ENCODE measurements at regions not wholly inside any gene's neighbourhood (a gene's known extent, or its start where the extent isn't known, plus 50 kb on each side); places are given as distances from the start of the nearest gene placed in this dataset.
"Not testable (repeated sequence)": the region's sequence is repeated elsewhere in the genome, so short reads cannot be mapped to it uniquely, and the experiment has no call there.

DNA sequence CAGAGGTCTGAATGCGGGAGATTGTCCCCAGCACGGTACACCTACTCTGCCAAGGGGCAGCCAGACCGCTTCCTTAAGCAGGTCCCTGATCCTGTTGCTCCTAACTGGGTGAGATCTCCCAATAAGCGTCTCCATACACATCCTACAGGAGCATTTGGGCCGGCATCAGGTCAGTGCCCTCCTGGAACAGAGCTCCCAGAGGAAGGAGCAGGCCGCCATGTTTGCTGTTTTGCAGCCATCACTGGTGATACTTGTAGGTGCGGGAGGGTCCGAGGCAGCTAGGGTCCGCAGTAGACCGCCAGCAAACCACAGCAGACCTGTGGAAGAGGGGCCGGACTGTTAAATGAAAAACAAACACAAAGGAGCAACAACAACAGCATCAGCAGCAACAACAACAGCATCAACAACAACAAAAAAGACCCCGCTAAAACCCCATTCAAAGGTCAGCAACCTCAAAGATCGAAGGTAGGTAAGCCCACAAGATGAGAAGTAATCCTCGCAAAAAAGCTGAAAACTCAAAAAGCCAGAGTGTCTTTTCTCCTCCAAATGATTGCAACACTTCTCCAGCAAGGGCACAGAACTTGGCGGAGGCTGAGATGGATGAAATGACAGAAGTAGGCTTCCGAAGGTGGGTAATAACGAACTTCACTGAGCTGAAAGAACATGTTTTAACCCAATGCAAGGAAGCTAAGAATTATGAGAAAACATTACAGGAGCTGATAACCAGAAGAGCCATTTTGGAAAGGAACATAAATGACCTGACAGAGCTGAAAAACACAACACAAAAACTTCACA, 79.0 kb upstream of the CDH7 start:
- DNase-seq, result no peak
- H3K4me3 ChIP-seq, result no peak overlapping the region
- TF ChIP-seq, protein P1, sequence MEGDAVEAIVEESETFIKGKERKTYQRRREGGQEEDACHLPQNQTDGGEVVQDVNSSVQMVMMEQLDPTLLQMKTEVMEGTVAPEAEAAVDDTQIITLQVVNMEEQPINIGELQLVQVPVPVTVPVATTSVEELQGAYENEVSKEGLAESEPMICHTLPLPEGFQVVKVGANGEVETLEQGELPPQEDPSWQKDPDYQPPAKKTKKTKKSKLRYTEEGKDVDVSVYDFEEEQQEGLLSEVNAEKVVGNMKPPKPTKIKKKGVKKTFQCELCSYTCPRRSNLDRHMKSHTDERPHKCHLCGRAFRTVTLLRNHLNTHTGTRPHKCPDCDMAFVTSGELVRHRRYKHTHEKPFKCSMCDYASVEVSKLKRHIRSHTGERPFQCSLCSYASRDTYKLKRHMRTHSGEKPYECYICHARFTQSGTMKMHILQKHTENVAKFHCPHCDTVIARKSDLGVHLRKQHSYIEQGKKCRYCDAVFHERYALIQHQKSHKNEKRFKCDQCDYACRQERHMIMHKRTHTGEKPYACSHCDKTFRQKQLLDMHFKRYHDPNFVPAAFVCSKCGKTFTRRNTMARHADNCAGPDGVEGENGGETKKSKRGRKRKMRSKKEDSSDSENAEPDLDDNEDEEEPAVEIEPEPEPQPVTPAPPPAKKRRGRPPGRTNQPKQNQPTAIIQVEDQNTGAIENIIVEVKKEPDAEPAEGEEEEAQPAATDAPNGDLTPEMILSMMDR (IDR thresholded peaks at IDR 0.05), result no peak
- H3K9me3 ChIP-seq, result peaks cover 0 to 3% (median 0%) of the 10 kb centered on the region in 4 donors
- WGBS, 2 donors, result 87 to 91% methylated on average over 17 of the region's 17 CpGs
- no peaks in the 10 kb centered on the region for H3K27me3 ChIP-seq
- intact Hi-C loops (cut with DNase I), result no loop called here
- no peak overlapping the region for H3K27ac ChIP-seq
- H3K4me1 ChIP-seq, result no peaks in the 10 kb centered on the region
- no peaks in the 10 kb centered on the region for H3K36me3 ChIP-seq

DNA sequence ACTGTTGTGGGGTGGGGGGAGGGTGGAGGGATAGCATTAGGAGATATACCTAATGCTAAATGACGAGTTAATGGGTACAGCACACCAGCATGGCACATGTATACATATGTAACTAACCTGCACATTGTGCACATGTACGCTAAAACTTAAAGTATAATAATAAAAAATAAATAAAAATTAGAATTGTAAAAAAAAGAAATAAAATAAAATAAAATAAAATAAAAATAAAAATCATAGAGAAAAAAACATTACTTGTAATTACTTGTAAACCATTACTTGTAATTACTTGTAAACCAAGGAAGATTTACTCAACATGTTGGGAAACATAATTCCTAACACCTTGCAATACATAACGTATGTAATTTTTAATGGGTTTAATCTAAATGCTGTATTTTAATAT, 80.7 kb upstream of the CDH7 start:
- H3K27me3 ChIP-seq; DNase-seq; H3K4me1 ChIP-seq; H3K9me3 ChIP-seq; H3K36me3 ChIP-seq; intact Hi-C loops (cut with DNase I); H3K4me3 ChIP-seq; H3K27ac ChIP-seq: not testable (repeated sequence)
- 80 to 81% methylated on average over 3 of the region's 3 CpGs for WGBS, 2 donors

DNA sequence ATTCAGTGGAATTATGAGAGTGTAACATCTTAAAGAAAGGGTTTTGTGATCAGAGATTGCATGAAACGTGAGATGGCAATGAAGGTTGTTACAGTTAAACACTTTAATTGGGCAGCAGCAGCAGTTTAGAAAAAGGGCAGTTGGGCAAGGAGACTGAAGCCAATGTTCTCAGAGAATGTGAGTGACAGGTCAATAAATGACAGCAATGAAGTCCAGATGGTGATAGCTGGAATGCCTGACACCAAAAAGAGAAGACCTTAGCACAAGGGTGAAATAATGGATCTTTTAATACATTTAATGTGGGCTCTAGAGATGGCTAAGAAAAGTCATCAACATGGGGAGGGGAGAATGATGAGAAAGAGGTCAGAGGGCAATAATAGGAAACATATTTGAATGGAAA, 89.4 kb upstream of the CDH7 start:
- no peaks in the 10 kb centered on the region for H3K4me1 ChIP-seq
- 3 to 53% methylated on average over 1 of the region's 1 CpG for WGBS, 2 donors
- intact Hi-C loops (cut with DNase I), result no loop called here

DNA sequence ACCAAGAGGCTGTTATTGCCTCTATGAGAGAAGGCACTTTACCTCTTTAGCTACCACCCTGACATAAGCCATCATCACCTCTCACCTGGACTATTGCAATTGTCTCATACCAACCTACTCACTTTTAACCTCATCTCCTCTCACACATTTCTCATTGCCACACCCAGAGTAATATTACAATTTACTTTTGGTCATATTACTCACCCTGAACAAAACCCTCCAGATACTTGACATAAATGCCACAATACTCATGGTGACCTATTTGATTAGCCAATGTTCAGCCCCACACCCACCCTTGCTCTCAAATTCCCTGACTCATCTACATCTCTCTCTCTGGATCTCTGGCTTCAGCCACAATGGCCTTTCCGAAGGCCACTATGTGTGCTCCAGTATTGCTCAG, 90.9 kb upstream of the CDH7 start:
- intact Hi-C loops (cut with DNase I), result no loop called here
- Histone ChIP-seq H3K4me3 (no peak overlapping the region), H3K9me3 (no peaks in the 10 kb centered on the region), H3K4me1 (no peaks in the 10 kb centered on the region), H3K27me3 (no peaks in the 10 kb centered on the region), H3K36me3 (no peaks in the 10 kb centered on the region), H3K27ac (no peak overlapping the region)
- DNase-seq, result no peak
- TF ChIP-seq EP300 (IDR thresholded peaks at IDR 0.05), result no peak
- no peak for TF ChIP-seq POLR2AphosphoS5 (IDR thresholded peaks at IDR 0.05)
- TF ChIP-seq POLR2A (IDR thresholded peaks at IDR 0.05), result no peak
- TF ChIP-seq, protein P1 (IDR thresholded peaks at IDR 0.05), result no peak
- 93 to 94% methylated on average over 1 of the region's 1 CpG for WGBS, 2 donors

More for the DNA sequence above, 89.4 kb upstream of the CDH7 start:
- TF ChIP-seq POLR2AphosphoS5 (IDR thresholded peaks at IDR 0.05), result no peak
- TF ChIP-seq EP300 (IDR thresholded peaks at IDR 0.05), result no peak
- TF ChIP-seq, protein P1 (IDR thresholded peaks at IDR 0.05), result no peak
- TF ChIP-seq POLR2A (IDR thresholded peaks at IDR 0.05), result no peak
- Histone ChIP-seq H3K27me3 (no peaks in the 10 kb centered on the region), H3K4me3 (no peak overlapping the region), H3K27ac (no peak overlapping the region), H3K9me3 (no peaks in the 10 kb centered on the region), H3K36me3 (no peaks in the 10 kb centered on the region)
- DNase-seq, result no peak

DNA sequence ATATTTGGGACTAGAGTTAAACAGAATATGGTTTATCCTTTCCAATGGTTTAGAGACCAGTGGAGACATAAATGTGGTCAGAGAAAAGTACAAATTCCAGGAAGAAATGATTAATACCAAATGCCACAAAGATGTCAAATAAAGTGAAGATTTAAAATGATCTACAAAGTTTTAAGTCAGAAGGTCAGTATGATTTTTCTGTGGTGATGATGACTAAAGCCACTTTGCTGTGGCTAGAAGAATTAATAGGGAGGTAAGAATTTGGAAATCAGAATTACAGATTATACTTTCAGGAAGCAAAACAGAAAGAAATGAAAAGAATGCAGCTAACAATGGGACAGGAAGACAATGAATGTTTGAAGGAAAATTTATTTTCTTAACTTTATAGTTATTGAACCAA, 91.5 kb upstream of the CDH7 start:
- Histone ChIP-seq H3K4me3 (no peak overlapping the region), H3K27ac (no peak overlapping the region), H3K27me3 (no peaks in the 10 kb centered on the region), H3K4me1 (no peaks in the 10 kb centered on the region), H3K9me3 (no peaks in the 10 kb centered on the region), H3K36me3 (no peaks in the 10 kb centered on the region)
- intact Hi-C loops (cut with DNase I), result no loop called here
- TF ChIP-seq EP300 (IDR thresholded peaks at IDR 0.05) (no peak), POLR2A (IDR thresholded peaks at IDR 0.05) (no peak), POLR2AphosphoS5 (IDR thresholded peaks at IDR 0.05) (no peak)
- TF ChIP-seq, protein P1 (IDR thresholded peaks at IDR 0.05), result no peak
- no peak for DNase-seq
